Mesenchymal stem cell (in vitro differentiated cells and primary cell): ENCODE measurements at regions not wholly inside any gene's neighbourhood (a gene's known extent, or its start where the extent isn't known, plus 50 kb on each side); places are given as distances from the start of the nearest gene placed in this dataset.

Experiments used
- DNase-seq: peaks from one replicate; pipeline ENCODE4 v3.0.0-alpha.2; 2013
- H2AFZ ChIP-seq: one replicate; pipeline ENCODE4 v1.6.1; 2013; ENCODE audit warnings: low read depth, mild to moderate bottlenecking, control low read depth, inconsistent platforms, low read length, moderate library complexity
- H2AK5ac ChIP-seq: 2 replicates; pipeline ENCODE4 v1.6.1; 2013; ENCODE audit warnings: low read length, moderate library complexity, mild to moderate bottlenecking, inconsistent platforms; ENCODE audit not compliant: severe bottlenecking
- H2BK120ac ChIP-seq: one replicate; pipeline ENCODE4 v1.6.1; 2013; ENCODE audit warnings: low read depth, mild to moderate bottlenecking, inconsistent platforms, low read length, moderate library complexity
- H2BK12ac ChIP-seq, 2 experiments: one replicate each; pipeline ENCODE4 v1.6.1; 2013; ENCODE audit warnings: inconsistent platforms in 2 of 2, low read length in 2 of 2, mild to moderate bottlenecking in 2 of 2, moderate library complexity in 2 of 2, control low read depth in 1 of 2
- H2BK15ac ChIP-seq: one replicate; pipeline ENCODE4 v1.6.1; 2013; ENCODE audit warnings: mild to moderate bottlenecking, low read depth, inconsistent platforms; ENCODE audit not compliant: poor library complexity, severe bottlenecking
- H2BK5ac ChIP-seq: 2 replicates; pipeline ENCODE4 v1.6.1; 2013; ENCODE audit warnings: low read depth, mild to moderate bottlenecking, low read length, control low read depth, inconsistent platforms; ENCODE audit not compliant: poor library complexity, severe bottlenecking
- H3K14ac ChIP-seq, 2 experiments: one replicate each; pipeline ENCODE4 v1.6.1; 2013; ENCODE audit warnings: inconsistent platforms in 2 of 2, low read length in 2 of 2, control low read depth in 1 of 2, mild to moderate bottlenecking in 1 of 2, moderate library complexity in 1 of 2
- H3K18ac ChIP-seq, 2 experiments: one replicate each; pipeline ENCODE4 v1.6.1; 2013; ENCODE audit warnings: inconsistent platforms in 2 of 2, low read length in 2 of 2, control low read depth in 1 of 2, low read depth in 1 of 2, mild to moderate bottlenecking in 1 of 2
- H3K23ac ChIP-seq, 2 experiments: one replicate each; pipeline ENCODE4 v1.6.1; 2013; ENCODE audit warnings: inconsistent platforms in 2 of 2, low read length in 2 of 2, mild to moderate bottlenecking in 2 of 2, moderate library complexity in 2 of 2, control low read depth in 1 of 2
- H3K27ac ChIP-seq: 2 replicates; pipeline ENCODE4 v1.5.1; 2013; ENCODE audit warnings: mild to moderate bottlenecking, moderate library complexity, low read length, control low read depth, inconsistent platforms; ENCODE audit not compliant: poor library complexity, severe bottlenecking
- H3K27me3 ChIP-seq, 2 experiments: 2 replicates each; pipeline versions ENCODE4 v1.6.1 to v1.7.0; 2013; ENCODE audit warnings: low read length in 2 of 2, mild to moderate bottlenecking in 2 of 2, moderate library complexity in 2 of 2, control low read depth in 1 of 2, inconsistent platforms in 1 of 2; ENCODE audit not compliant: control insufficient read depth in 1 of 2, insufficient read depth in 1 of 2
- H3K36me3 ChIP-seq, 2 experiments: 2 replicates each; pipeline versions ENCODE4 v1.6.1 to v1.7.0; 2013; ENCODE audit warnings: low read length in 2 of 2, control low read depth in 1 of 2, inconsistent platforms in 1 of 2, low read depth in 1 of 2, mild to moderate bottlenecking in 1 of 2; ENCODE audit not compliant: insufficient read depth in 2 of 2, control insufficient read depth in 1 of 2
- H3K4ac ChIP-seq, 2 experiments: one replicate each; pipeline ENCODE4 v1.6.1; 2013; ENCODE audit warnings: inconsistent platforms in 2 of 2, low read length in 2 of 2, mild to moderate bottlenecking in 2 of 2, moderate library complexity in 2 of 2, control low read depth in 1 of 2, low read depth in 1 of 2
- H3K4me1 ChIP-seq: 2 replicates; pipeline ENCODE4 v1.6.1; 2013; ENCODE audit warnings: low read depth, low read length, control low read depth; ENCODE audit not compliant: control insufficient read depth, insufficient read depth
- H3K4me2 ChIP-seq: 2 replicates; pipeline ENCODE4 v1.6.1; 2013; ENCODE audit warnings: low read length, mild to moderate bottlenecking, inconsistent platforms; ENCODE audit not compliant: poor library complexity, severe bottlenecking
- H3K4me3 ChIP-seq, 2 experiments: 2 replicates each; pipeline versions ENCODE4 v1.5.1 to v1.7.0; 2013; ENCODE audit warnings: low read length in 2 of 2, mild to moderate bottlenecking in 2 of 2, control low read depth in 1 of 2, low read depth in 1 of 2; ENCODE audit not compliant: insufficient read depth in 1 of 2
- H3K79me1 ChIP-seq: replicated peaks from 2 replicates; pipeline ENCODE4 v1.6.1; 2013; ENCODE audit warnings: mild to moderate bottlenecking, control low read depth, low read length, inconsistent platforms; ENCODE audit not compliant: poor library complexity, severe bottlenecking
- H3K9ac ChIP-seq: 2 replicates; pipeline ENCODE4 v1.7.0; 2013; ENCODE audit warnings: mild to moderate bottlenecking, low read length, moderate library complexity
- H3K9me3 ChIP-seq: 2 replicates; pipeline ENCODE4 v1.7.0; 2013; ENCODE audit warnings: mild to moderate bottlenecking, low read length; ENCODE audit not compliant: control insufficient read depth
- H4K8ac ChIP-seq: one replicate; pipeline ENCODE4 v1.6.1; 2013; ENCODE audit warnings: inconsistent platforms, mild to moderate bottlenecking, low read length, moderate library complexity
- H4K91ac ChIP-seq: one replicate; pipeline ENCODE4 v1.6.1; 2013; ENCODE audit warnings: mild to moderate bottlenecking, low read length, inconsistent platforms
- WGBS: methylation state at CpG from one replicate; pipeline ENCODE4 v1.1.7; 2013; ENCODE audit warnings: mixed read lengths; 5-methylcytosine and 5-hydroxymethylcytosine counted together

- H3K9ac ChIP-seq: no peak overlapping the region
- H3K4ac ChIP-seq: no peak overlapping the region
- H2AK5ac ChIP-seq: peak overlapping the region; percentile 40
- H4K8ac ChIP-seq: no peak overlapping the region
- H2AFZ ChIP-seq: no peak overlapping the region
- no peak overlapping the region for H2BK5ac ChIP-seq
- no peak overlapping the region for H3K27ac ChIP-seq
- H3K9me3 ChIP-seq: no peaks in the 10 kb centered on the region
- no peak overlapping the region for H3K23ac ChIP-seq
- DNase-seq: no peak
- no peaks in the 10 kb centered on the region for H3K79me1 ChIP-seq
- WGBS: 100% methylated on average over 1 of the region's 1 CpG
- no peaks in the 10 kb centered on the region for H3K27me3 ChIP-seq
- H4K91ac ChIP-seq: no peak overlapping the region
- H3K18ac ChIP-seq: no peak overlapping the region
- no peak overlapping the region for H3K4me2 ChIP-seq
- H2BK120ac ChIP-seq: no peak overlapping the region
- H3K14ac ChIP-seq: no peak overlapping the region
- no peak overlapping the region for H2BK12ac ChIP-seq
- H2BK15ac ChIP-seq: no peak overlapping the region
- no peaks in the 10 kb centered on the region for H3K36me3 ChIP-seq
- no peak overlapping the region for H3K4me3 ChIP-seq
- H3K4me1 ChIP-seq: peaks cover 5% of the 10 kb centered on the region
These were observed 162.7 kb upstream of the SLC7A11 start for GRCh38 chr4:138404801-138405200.

GRCh38 chr4:138404251-138404650 lies 162.1 kb upstream of the SLC7A11 start:
- no peak overlapping the region for H3K27ac ChIP-seq
- no peak overlapping the region for H2AFZ ChIP-seq
- H3K14ac ChIP-seq: no peak overlapping the region
- H3K36me3 ChIP-seq: no peaks in the 10 kb centered on the region
- H3K23ac ChIP-seq: no peak overlapping the region
- H4K8ac ChIP-seq: no peak overlapping the region
- H3K4ac ChIP-seq: no peak overlapping the region
- no peak overlapping the region for H3K9ac ChIP-seq
- H3K18ac ChIP-seq: no peak overlapping the region
- H2BK12ac ChIP-seq: no peak overlapping the region
- no peak overlapping the region for H3K4me2 ChIP-seq
- DNase-seq: no peak
- no peaks in the 10 kb centered on the region for H3K9me3 ChIP-seq
- H3K4me3 ChIP-seq: no peak overlapping the region
- no peak overlapping the region for H2BK120ac ChIP-seq
- H3K79me1 ChIP-seq: no peaks in the 10 kb centered on the region
- H2AK5ac ChIP-seq: no peak overlapping the region
- no peaks in the 10 kb centered on the region for H3K27me3 ChIP-seq
- H2BK5ac ChIP-seq: no peak overlapping the region
- H2BK15ac ChIP-seq: no peak overlapping the region
- no peak overlapping the region for H4K91ac ChIP-seq
- H3K4me1 ChIP-seq: peaks cover 5% of the 10 kb centered on the region

GRCh38 chr4:138401334-138401733 lies 159.2 kb upstream of the SLC7A11 start:
- H3K27ac ChIP-seq: no peak overlapping the region
- H2AK5ac ChIP-seq: no peak overlapping the region
- H2BK15ac ChIP-seq: no peak overlapping the region
- H2BK5ac ChIP-seq: no peak overlapping the region
- no peak overlapping the region for H2BK12ac ChIP-seq
- no peak overlapping the region for H3K14ac ChIP-seq
- H3K9ac ChIP-seq: no peak overlapping the region
- no peak overlapping the region for H3K4ac ChIP-seq
- no peak overlapping the region for H3K4me3 ChIP-seq
- WGBS: 39% methylated on average over 3 of the region's 3 CpGs
- no peaks in the 10 kb centered on the region for H3K27me3 ChIP-seq
- H2BK120ac ChIP-seq: no peak overlapping the region
- no peak overlapping the region for H3K18ac ChIP-seq
- DNase-seq: peak; percentile 19
- no peak overlapping the region for H3K4me2 ChIP-seq
- no peak overlapping the region for H3K23ac ChIP-seq
- peaks cover 5% of the 10 kb centered on the region for H3K4me1 ChIP-seq
- H4K8ac ChIP-seq: no peak overlapping the region
- no peak overlapping the region for H2AFZ ChIP-seq
- no peaks in the 10 kb centered on the region for H3K9me3 ChIP-seq
- no peaks in the 10 kb centered on the region for H3K79me1 ChIP-seq
- H4K91ac ChIP-seq: no peak overlapping the region
- H3K36me3 ChIP-seq: no peaks in the 10 kb centered on the region

- Histone ChIP-seq H2BK15ac (no peak overlapping the region), H3K9ac (no peak overlapping the region), H3K23ac (no peak overlapping the region), H3K27ac (no peak overlapping the region), H2BK120ac (no peak overlapping the region), H3K79me1 (no peaks in the 10 kb centered on the region), H4K8ac (no peak overlapping the region), H3K27me3 (no peaks in the 10 kb centered on the region), H3K14ac (no peak overlapping the region), H3K4me3 (no peak overlapping the region), H3K4me1 (peaks cover 5% of the 10 kb centered on the region), H3K18ac (no peak overlapping the region), H2BK5ac (no peak overlapping the region), H2AFZ (no peak overlapping the region), H3K4ac (no peak overlapping the region), H2BK12ac (no peak overlapping the region), H3K4me2 (no peak overlapping the region), H4K91ac (no peak overlapping the region), H3K9me3 (no peaks in the 10 kb centered on the region), H3K36me3 (no peaks in the 10 kb centered on the region), H2AK5ac (no peak overlapping the region)
- no peak for DNase-seq
- WGBS: 89% methylated on average over 4 of the region's 4 CpGs
These were observed 158.4 kb upstream of the SLC7A11 start for GRCh38 chr4:138400543-138400942.
